IgD-negative memory B cell (primary cell): ENCODE measurements at regions not wholly inside any gene's neighbourhood (a gene's known extent, or its start where the extent isn't known, plus 50 kb on each side); places are given as distances from the start of the nearest gene placed in this dataset.
"Not testable (repeated sequence)": the region's sequence is repeated elsewhere in the genome, so short reads cannot be mapped to it uniquely, and the experiment has no call there.

Source experiments
- H3K27ac Mint-ChIP-seq, 3 donors: one replicate each; pipeline ENCODE4 v1.8.0; 2020 to 2022; ENCODE audit warnings: mild to moderate bottlenecking in 3 of 3, mixed read lengths in 3 of 3, moderate library complexity in 1 of 3
- H3K27me3 Mint-ChIP-seq: one replicate; pipeline ENCODE4 v1.8.0; 2021; ENCODE audit warnings: mixed read lengths
- H3K36me3 Mint-ChIP-seq: one replicate; pipeline ENCODE4 v1.8.0; 2020; ENCODE audit warnings: mild to moderate bottlenecking, mixed read lengths
- H3K4me1 Mint-ChIP-seq, 3 donors: one replicate each; pipeline ENCODE4 v1.8.0; 2020 to 2022; ENCODE audit warnings: mixed read lengths in 3 of 3, mild to moderate bottlenecking in 1 of 3
- H3K4me3 Mint-ChIP-seq, 4 donors: one replicate each; pipeline ENCODE4 v1.8.0; 2020 to 2022; ENCODE audit warnings: mild to moderate bottlenecking in 4 of 4, mixed read lengths in 4 of 4, moderate library complexity in 3 of 4
- H3K9me3 Mint-ChIP-seq, 3 donors: one replicate each; pipeline ENCODE4 v1.8.0; 2020 to 2021; ENCODE audit warnings: mixed read lengths in 3 of 3, mild to moderate bottlenecking in 1 of 3

GRCh38 chr5:108543486-108543885 lies 161.6 kb upstream of the FBXL17 start:
- no peak overlapping the region for H3K4me3 Mint-ChIP-seq
- no peak overlapping the region for H3K27ac Mint-ChIP-seq
- H3K4me1 Mint-ChIP-seq, result peaks cover 0 to 2% (median 0%) of the 10 kb centered on the region in 3 donors
- H3K27me3 Mint-ChIP-seq, result no peaks in the 10 kb centered on the region
- H3K36me3 Mint-ChIP-seq, result peaks cover 5% of the 10 kb centered on the region
- H3K9me3 Mint-ChIP-seq, result no peaks in the 10 kb centered on the region

- Mint-ChIP-seq H3K4me3 (no peak overlapping the region), H3K9me3 (no peaks in the 10 kb centered on the region), H3K27ac (no peak overlapping the region), H3K36me3 (peaks cover 5% of the 10 kb centered on the region), H3K4me1 (peaks cover 0 to 2% (median 0%) of the 10 kb centered on the region in 3 donors), H3K27me3 (no peaks in the 10 kb centered on the region)
Observed at GRCh38 chr5:108541836-108542235, 159.9 kb upstream of the FBXL17 start.

- Mint-ChIP-seq H3K27me3 (peaks cover 3% of the 10 kb centered on the region), H3K4me1 (peaks cover 0 to 6% (median 6%) of the 10 kb centered on the region in 3 donors), H3K4me3 (no peak overlapping the region), H3K36me3 (no peaks in the 10 kb centered on the region), H3K9me3 (no peaks in the 10 kb centered on the region), H3K27ac (peak overlapping the region in 1 of 3 donors; percentile 52)
Observed at GRCh38 chr5:108536321-108536720, 154.4 kb upstream of the FBXL17 start.

- not testable (repeated sequence) for H3K9me3 Mint-ChIP-seq, H3K27me3 Mint-ChIP-seq, H3K36me3 Mint-ChIP-seq, H3K27ac Mint-ChIP-seq, H3K4me1 Mint-ChIP-seq
- peak overlapping the region in 1 of 4 donors; percentile 70 for H3K4me3 Mint-ChIP-seq
Observed at GRCh38 chr5:108532129-108532445, 150.2 kb upstream of the FBXL17 start.

- Mint-ChIP-seq H3K27ac (no peak overlapping the region), H3K9me3 (peaks cover 2 to 9% (median 5%) of the 10 kb centered on the region in 3 donors), H3K4me1 (peaks cover 2 to 6% (median 6%) of the 10 kb centered on the region in 3 donors), H3K27me3 (peaks cover 3% of the 10 kb centered on the region), H3K36me3 (peaks cover 4% of the 10 kb centered on the region), H3K4me3 (no peak overlapping the region)
Observed at GRCh38 chr5:108531367-108532128, 149.7 kb upstream of the FBXL17 start.

- Mint-ChIP-seq H3K4me3 (no peak overlapping the region), H3K27ac (no peak overlapping the region), H3K36me3 (peaks cover 4% of the 10 kb centered on the region), H3K9me3 (peaks cover 2 to 15% (median 5%) of the 10 kb centered on the region in 3 donors), H3K27me3 (peaks cover 1% of the 10 kb centered on the region), H3K4me1 (peaks cover 6% of the 10 kb centered on the region in 3 donors)
Observed at GRCh38 chr5:108530706-108531105, 148.8 kb upstream of the FBXL17 start.

- Mint-ChIP-seq H3K4me3 (no peak overlapping the region), H3K36me3 (peaks cover 4% of the 10 kb centered on the region), H3K9me3 (peaks cover 2 to 15% (median 7%) of the 10 kb centered on the region in 3 donors), H3K4me1 (peaks cover 10 to 12% (median 10%) of the 10 kb centered on the region in 3 donors), H3K27me3 (peaks cover 1% of the 10 kb centered on the region), H3K27ac (no peak overlapping the region)
Observed at GRCh38 chr5:108529381-108529780, 147.5 kb upstream of the FBXL17 start.

GRCh38 chr5:108528655-108529054 lies 146.8 kb upstream of the FBXL17 start:
- peaks cover 4% of the 10 kb centered on the region for H3K36me3 Mint-ChIP-seq
- no peaks in the 10 kb centered on the region for H3K27me3 Mint-ChIP-seq
- H3K4me1 Mint-ChIP-seq, result peaks cover 15 to 19% (median 18%) of the 10 kb centered on the region in 3 donors
- no peak overlapping the region for H3K4me3 Mint-ChIP-seq
- no peak overlapping the region for H3K27ac Mint-ChIP-seq
- peaks cover 2 to 15% (median 7%) of the 10 kb centered on the region in 3 donors for H3K9me3 Mint-ChIP-seq

GRCh38 chr5:108524564-108524963 lies 142.7 kb upstream of the FBXL17 start:
- peaks cover 40 to 42% (median 41%) of the 10 kb centered on the region in 3 donors for H3K4me1 Mint-ChIP-seq
- H3K4me3 Mint-ChIP-seq, result peak overlapping the region in 1 of 4 donors; percentile 53
- no peaks in the 10 kb centered on the region for H3K36me3 Mint-ChIP-seq
- peaks cover 2 to 15% (median 7%) of the 10 kb centered on the region in 3 donors for H3K9me3 Mint-ChIP-seq
- H3K27me3 Mint-ChIP-seq, result no peaks in the 10 kb centered on the region
- H3K27ac Mint-ChIP-seq, result peak overlapping the region in 2 of 3 donors; percentile 5 to 14

- H3K9me3 Mint-ChIP-seq, result peaks cover 2 to 15% (median 7%) of the 10 kb centered on the region in 3 donors
- H3K4me1 Mint-ChIP-seq, result peaks cover 40 to 42% (median 42%) of the 10 kb centered on the region in 3 donors
- no peaks in the 10 kb centered on the region for H3K36me3 Mint-ChIP-seq
- H3K4me3 Mint-ChIP-seq, result peak overlapping the region in 1 of 4 donors; percentile 68
- peak overlapping the region in 2 of 3 donors; percentile 3 to 71 for H3K27ac Mint-ChIP-seq
- peaks cover 1% of the 10 kb centered on the region for H3K27me3 Mint-ChIP-seq
Observed at GRCh38 chr5:108523360-108523759, 141.5 kb upstream of the FBXL17 start.

GRCh38 chr5:108521841-108522506 lies 140.1 kb upstream of the FBXL17 start:
- peaks cover 0 to 10% (median 2%) of the 10 kb centered on the region in 3 donors for H3K9me3 Mint-ChIP-seq

GRCh38 chr5:108521011-108521700 lies 139.3 kb upstream of the FBXL17 start:
- peak overlapping the region; percentile 64 to 94 (median 80) for H3K27ac Mint-ChIP-seq
- H3K27me3 Mint-ChIP-seq, result peaks cover 1% of the 10 kb centered on the region
- peaks cover 36 to 44% (median 40%) of the 10 kb centered on the region in 3 donors for H3K4me1 Mint-ChIP-seq
- peaks cover 0 to 2% (median 2%) of the 10 kb centered on the region in 3 donors for H3K9me3 Mint-ChIP-seq
- H3K36me3 Mint-ChIP-seq, result no peaks in the 10 kb centered on the region
- peak overlapping the region; percentile 49 to 91 (median 62) for H3K4me3 Mint-ChIP-seq

More at GRCh38 chr5:108521841-108522506, 140.1 kb upstream of the FBXL17 start:
- Mint-ChIP-seq H3K4me3 (peak overlapping the region in 2 of 4 donors; percentile 56 to 91), H3K27ac (peak overlapping the region in 2 of 3 donors; percentile 80 to 94), H3K36me3 (no peaks in the 10 kb centered on the region), H3K4me1 (peaks cover 40 to 44% (median 42%) of the 10 kb centered on the region in 3 donors), H3K27me3 (peaks cover 1% of the 10 kb centered on the region)

- H3K9me3 Mint-ChIP-seq, result peaks cover 0 to 2% (median 0%) of the 10 kb centered on the region in 3 donors
- H3K27me3 Mint-ChIP-seq, result peaks cover 1% of the 10 kb centered on the region
- H3K27ac Mint-ChIP-seq, result no peak overlapping the region
- peaks cover 11 to 20% (median 14%) of the 10 kb centered on the region in 3 donors for H3K4me1 Mint-ChIP-seq
- no peaks in the 10 kb centered on the region for H3K36me3 Mint-ChIP-seq
- H3K4me3 Mint-ChIP-seq, result no peak overlapping the region
Observed at GRCh38 chr5:108516785-108517184, 134.9 kb upstream of the FBXL17 start.

GRCh38 chr5:108515517-108516105 lies 133.7 kb upstream of the FBXL17 start:
- H3K4me1 Mint-ChIP-seq, result peaks cover 0 to 12% (median 4%) of the 10 kb centered on the region in 3 donors
- peaks cover 0 to 4% (median 0%) of the 10 kb centered on the region in 3 donors for H3K9me3 Mint-ChIP-seq
- peaks cover 1% of the 10 kb centered on the region for H3K27me3 Mint-ChIP-seq
- no peak overlapping the region for H3K27ac Mint-ChIP-seq
- H3K4me3 Mint-ChIP-seq, result no peak overlapping the region
- no peaks in the 10 kb centered on the region for H3K36me3 Mint-ChIP-seq
